Amniotic epithelial cell (primary cell): ENCODE measurements at regions not wholly inside any gene's neighbourhood (a gene's known extent, or its start where the extent isn't known, plus 50 kb on each side); places are given as distances from the start of the nearest gene placed in this dataset.
"Not testable (repeated sequence)": the region's sequence is repeated elsewhere in the genome, so short reads cannot be mapped to it uniquely, and the experiment has no call there.

ENCODE experiments used
- DNase-seq: peaks from one replicate; pipeline ENCODE4 v3.0.0-alpha.2; 2010; ENCODE audit warnings: low read depth

- DNase-seq, result not testable (repeated sequence)
Measured at GRCh38 chr15:98088307-98088945, 127.9 kb downstream of the ARRDC4 start.

- DNase-seq, result not testable (repeated sequence)
Measured at GRCh38 chr15:98089352-98089751, 128.8 kb downstream of the ARRDC4 start.

DNA sequence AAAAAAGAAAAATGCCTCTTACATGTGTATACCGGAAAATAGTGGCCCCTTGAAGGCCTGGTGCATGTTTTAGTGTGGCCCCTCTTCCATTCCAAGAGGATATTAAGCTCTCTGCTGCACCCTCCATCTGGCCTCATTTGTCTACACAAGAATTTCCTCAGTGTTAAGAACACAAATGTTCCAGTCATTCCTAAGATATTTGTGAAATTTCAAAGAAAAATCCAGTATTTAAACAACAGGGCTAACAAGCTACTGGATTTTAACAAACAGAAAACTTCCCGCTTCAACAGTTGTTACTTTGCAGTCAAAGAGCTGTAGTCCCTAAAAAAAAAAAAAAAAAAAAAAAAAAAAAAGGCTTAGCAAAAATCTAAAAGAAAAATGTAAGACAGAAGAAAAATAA lies 137.5 kb downstream of the ARRDC4 start:
- not testable (repeated sequence) for DNase-seq

- DNase-seq, result not testable (repeated sequence)
Measured at GRCh38 chr15:98100606-98101005, 140.1 kb downstream of the ARRDC4 start.

DNA sequence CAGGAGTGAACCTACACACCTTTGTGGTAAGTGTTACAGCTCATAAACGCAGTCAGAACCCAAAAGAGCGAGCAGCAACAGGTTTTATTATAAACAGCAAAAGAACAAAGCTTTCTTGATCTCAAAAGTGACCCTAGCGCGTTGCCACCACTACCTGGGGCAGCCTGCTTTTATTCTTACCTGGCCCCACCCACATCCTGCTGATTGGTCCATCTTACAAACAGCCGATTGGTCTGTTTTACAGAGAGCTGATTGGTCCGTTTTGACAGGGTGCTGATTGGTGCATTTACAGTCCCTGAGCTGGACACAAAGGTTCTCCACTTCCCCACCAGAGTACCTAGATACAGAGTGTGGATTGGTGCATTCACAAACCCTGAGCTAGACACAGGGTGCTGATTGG lies 143.1 kb downstream of the ARRDC4 start:
- no peak for DNase-seq

DNA sequence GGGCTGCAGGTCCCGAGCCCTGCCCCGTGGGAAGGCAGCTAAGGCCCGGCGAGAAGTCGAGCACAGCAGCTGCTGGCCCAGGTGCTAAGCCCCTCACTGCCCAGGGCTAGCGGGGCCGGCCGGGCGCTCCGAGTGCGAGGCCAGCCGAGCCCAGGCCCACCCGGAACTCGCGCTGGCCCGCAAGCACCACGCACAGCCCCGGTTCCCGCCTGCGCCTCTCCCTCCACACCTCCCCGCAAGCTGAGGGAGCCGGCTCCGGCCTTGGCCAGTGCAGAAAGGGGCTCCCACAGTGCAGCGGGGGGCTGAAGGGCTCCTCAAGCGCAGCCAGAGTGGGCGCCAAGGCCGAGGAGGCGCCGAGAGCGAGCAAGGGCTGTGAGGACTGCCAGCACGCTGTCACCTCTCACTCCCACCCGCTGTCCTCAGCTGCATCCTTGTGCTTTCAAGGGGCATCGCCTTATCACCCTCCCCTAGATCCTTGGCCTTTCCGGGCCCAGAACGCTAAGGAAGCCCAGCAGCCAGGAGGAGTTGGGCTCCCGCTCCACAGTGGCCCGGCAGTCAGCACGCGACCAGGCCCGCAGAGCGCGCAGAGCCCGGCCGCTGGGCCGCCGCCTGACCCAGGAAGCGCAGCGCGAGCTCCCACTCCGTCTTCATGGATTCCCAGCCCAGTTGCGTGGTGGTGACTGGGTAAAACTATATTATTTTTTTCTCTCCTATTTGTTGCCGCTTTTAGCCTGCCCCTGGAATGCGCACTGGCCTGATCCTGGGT lies 144.1 kb downstream of the ARRDC4 start:
- not testable (repeated sequence) for DNase-seq

DNA sequence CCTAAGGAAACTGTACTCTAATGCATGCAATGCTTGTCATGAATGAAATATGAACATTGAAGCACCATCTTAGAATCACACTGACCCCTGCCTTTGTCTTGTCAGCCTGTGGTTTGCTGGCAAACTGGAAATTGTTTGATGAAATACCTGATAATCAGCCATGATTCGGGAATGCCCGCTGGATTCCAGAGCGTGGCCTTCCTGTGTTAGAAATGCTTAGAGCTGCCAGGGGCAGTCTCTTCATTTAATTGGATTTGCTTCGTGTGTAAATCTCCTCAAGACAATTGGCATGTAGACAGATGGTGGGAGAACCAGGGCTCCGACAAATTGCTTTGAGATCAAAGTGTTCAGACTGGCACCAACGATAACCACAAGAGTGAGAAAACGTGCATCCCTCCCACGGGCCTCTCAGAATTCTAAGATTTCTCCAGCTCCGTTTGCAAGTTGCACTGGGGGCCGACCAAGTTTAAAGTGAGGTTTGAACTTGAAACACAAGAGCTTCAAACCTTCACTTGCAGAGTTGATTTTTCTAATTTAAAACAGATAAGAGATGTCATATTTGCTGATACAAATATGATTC lies 146.2 kb downstream of the ARRDC4 start:
- not testable (repeated sequence) for DNase-seq

GRCh38 chr15:98111806-98112205 lies 151.3 kb downstream of the ARRDC4 start:
- no peak for DNase-seq

DNA sequence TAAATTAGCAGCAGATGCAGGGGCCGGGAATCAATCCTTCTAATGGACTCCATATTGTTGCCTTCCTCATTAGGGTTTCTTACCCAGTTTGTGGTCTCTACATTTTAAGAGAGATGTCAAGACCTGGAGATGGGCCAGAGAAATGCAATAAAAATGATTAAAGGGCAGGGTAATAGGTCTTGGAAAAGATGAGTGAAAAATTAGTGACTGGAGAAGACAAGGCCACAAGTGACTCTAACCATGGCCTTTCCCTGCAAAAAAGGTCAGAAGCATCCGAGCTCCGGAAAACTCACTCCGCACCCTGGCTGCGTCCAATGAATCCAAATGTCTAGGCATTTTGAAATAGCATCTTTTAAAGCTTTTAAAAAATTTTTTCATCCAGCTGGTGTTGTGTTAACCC lies 152.8 kb downstream of the ARRDC4 start:
- DNase-seq, result no peak

DNA sequence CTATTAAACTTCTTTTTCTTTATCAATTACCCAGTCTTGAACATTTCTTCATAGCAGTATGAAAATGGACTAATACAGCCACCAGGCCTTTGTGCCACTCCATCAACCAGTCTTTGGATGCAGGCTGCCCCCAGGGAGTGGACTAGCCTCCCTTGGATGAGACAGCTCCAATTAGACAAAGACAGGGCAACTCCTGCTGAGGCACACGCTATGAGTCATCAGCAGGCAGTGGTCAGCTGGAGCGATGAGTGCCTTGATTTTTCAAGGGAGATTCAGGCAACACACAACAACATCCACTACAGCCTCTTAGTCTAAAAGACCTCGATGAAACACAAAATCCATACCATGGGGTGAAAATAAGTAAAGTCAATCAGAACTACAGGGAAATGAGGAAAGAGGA lies 160.1 kb downstream of the ARRDC4 start:
- DNase-seq, result peak; percentile 3

DNA sequence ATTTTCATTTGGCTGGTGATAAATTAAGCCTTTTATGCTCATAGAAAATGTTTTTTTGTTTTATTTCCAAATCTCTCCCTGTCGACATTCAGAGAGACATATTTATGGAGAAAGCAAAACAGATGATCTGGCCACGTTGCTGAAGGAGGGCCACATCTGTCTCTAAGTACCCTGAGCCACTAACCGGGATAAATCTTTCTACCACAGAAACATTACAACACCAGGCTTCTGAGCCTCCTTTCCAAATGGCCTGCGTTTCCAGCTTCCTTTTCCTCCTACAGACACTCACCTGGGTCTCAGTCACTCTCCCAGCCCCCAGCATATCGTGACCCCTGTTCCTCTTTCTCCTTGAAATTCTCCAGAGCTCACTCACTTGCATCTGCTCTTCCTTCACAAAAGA lies 161.0 kb downstream of the ARRDC4 start:
- DNase-seq, result no peak

DNA sequence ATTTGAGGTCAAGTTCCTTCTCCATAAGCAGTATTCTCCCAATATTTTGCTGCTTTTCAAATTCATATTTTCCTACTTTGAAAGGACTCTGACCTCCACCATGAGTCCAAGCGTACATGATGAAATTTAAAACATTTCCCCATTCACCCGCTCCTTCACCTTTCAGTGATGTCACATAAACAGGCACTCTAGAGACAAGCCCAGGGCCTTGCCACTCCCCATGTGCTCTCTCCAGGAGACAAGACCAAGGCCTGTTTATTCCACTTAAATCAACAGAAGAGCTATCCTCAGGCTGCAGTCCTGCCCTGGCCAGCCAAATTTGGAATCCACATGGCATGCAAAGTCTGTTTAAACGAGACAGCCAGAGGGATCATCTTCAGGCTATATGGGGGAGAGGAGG lies 161.5 kb downstream of the ARRDC4 start:
- no peak for DNase-seq

- DNase-seq, result no peak
Measured at GRCh38 chr15:98123297-98123696, 162.8 kb downstream of the ARRDC4 start.

DNA sequence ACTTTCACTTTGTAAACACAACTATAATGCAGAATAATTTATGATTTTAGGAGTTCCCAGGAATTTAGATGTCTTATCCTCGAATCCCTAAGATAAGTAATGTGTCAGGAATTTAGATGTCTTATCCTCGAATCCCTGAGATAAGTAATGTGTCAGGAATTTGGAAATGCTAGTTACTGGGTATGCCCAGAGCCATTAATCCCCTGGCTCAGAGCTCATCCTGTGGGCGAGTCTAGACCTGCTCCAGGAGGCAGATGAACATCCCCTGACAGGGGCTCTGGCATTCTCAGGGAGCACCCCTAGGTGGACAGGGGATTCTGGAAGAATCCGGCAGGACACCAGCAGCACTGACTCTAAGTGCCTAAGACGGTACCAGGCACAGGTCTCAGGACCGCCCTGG lies 163.3 kb downstream of the ARRDC4 start:
- peak; percentile 18 for DNase-seq

GRCh38 chr15:98124581-98124980 lies 164.1 kb downstream of the ARRDC4 start:
- DNase-seq, result no peak

GRCh38 chr15:98126326-98127085 lies 166.0 kb downstream of the ARRDC4 start:
- DNase-seq, result no peak

GRCh38 chr15:98127586-98127985 lies 167.1 kb downstream of the ARRDC4 start:
- no peak for DNase-seq

GRCh38 chr15:98131924-98132323 lies 171.4 kb downstream of the ARRDC4 start:
- DNase-seq, result no peak

GRCh38 chr15:98134905-98135304 lies 174.4 kb downstream of the ARRDC4 start:
- DNase-seq, result no peak

DNA sequence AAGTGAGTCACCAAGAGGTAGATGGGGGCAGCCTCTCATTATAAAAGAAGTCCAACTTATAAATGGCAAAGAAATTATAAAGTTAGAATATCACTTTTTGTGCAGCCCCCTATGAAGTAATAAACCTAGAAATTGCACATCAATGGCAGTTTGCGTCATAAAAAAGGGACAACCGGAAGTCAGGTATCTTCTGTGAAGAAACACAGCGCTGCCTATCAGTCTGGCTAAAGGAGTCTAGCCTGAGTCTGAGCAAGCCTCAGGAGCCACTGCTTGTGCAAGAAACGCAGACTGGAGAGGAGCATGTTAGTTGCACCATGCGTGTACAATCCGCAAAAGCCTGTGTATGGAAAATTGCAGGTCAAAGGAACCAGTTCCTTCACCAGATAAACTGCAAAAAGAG lies 178.4 kb downstream of the ARRDC4 start:
- DNase-seq, result no peak

GRCh38 chr15:98139337-98139736 lies 178.8 kb downstream of the ARRDC4 start:
- no peak for DNase-seq

DNA sequence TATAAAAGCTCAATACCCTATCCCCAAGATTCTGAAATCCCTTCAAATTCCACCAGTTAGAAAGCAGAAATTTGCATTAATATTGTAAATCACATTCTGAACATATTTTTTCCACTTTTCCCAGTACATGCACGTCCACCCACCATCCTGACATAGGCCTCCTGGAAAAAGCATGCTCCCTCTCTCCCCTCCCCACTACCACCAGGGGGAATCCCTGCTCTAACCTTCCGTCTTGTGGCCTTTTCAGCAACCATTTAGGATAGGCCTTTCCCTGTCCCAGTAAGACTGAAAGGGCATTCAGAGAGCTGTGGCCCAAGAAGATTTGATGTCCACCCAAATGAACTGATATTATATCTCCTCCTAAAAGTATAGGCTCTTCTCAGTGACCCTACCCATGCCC lies 182.1 kb downstream of the ARRDC4 start:
- no peak for DNase-seq

- DNase-seq, result no peak
Measured at GRCh38 chr15:98143116-98143515, 182.6 kb downstream of the ARRDC4 start.
